Hepatocyte (in vitro differentiated cells): ENCODE measurements at regions not wholly inside any gene's neighbourhood (a gene's known extent, or its start where the extent isn't known, plus 50 kb on each side); places are given as distances from the start of the nearest gene placed in this dataset.

ENCODE experiments used
- DNase-seq: peaks from one replicate; pipeline ENCODE4 v3.0.0-alpha.2; 2016; ENCODE audit warnings: low spot score
- H2AFZ ChIP-seq: fragments of 200-600 bp; sonication (generic); 2 replicates; pipeline ENCODE4 v1.6.0; 2016; ENCODE audit warnings: antibody characterized with exemption, mild to moderate bottlenecking
- H3K27ac ChIP-seq: fragments of 200-600 bp; sonication (generic); 2 replicates; pipeline ENCODE4 v1.5.1; 2016; ENCODE audit warnings: mild to moderate bottlenecking
- H3K27me3 ChIP-seq: fragments of 200-600 bp; sonication (generic); 2 replicates; pipeline ENCODE4 v1.6.1; 2016
- H3K36me3 ChIP-seq: fragments of 200-600 bp; sonication (generic); replicated peaks from 2 replicates; pipeline ENCODE4 v1.5.1; 2016; ENCODE audit warnings: low read depth; ENCODE audit not compliant: insufficient read depth
- H3K4me1 ChIP-seq: fragments of 200-600 bp; sonication (generic); 2 replicates; pipeline ENCODE4 v1.5.1; 2016; ENCODE audit warnings: mild to moderate bottlenecking, moderate library complexity; ENCODE audit not compliant: insufficient read depth
- H3K4me2 ChIP-seq: fragments of 200-600 bp; sonication (generic); 2 replicates; pipeline ENCODE4 v1.6.0; 2016
- H3K4me3 ChIP-seq: fragments of 200-600 bp; sonication (generic); 2 replicates; pipeline ENCODE4 v1.5.1; 2016; ENCODE audit warnings: mild to moderate bottlenecking
- H3K79me2 ChIP-seq: fragments of 200-600 bp; sonication (generic); 2 replicates; pipeline ENCODE4 v1.6.0; 2017; ENCODE audit warnings: mild to moderate bottlenecking
- H3K9me2 ChIP-seq: fragments of 200-600 bp; sonication (generic); replicated peaks from 2 replicates; pipeline ENCODE4 v1.6.0; 2017; ENCODE audit warnings: mild to moderate bottlenecking; ENCODE audit not compliant: insufficient read depth
- H3K9me3 ChIP-seq: fragments of 200-600 bp; sonication (generic); 2 replicates; pipeline ENCODE4 v1.5.1; 2016; ENCODE audit warnings: low read depth, mild to moderate bottlenecking
- H4K20me1 ChIP-seq: fragments of 200-600 bp; sonication (generic); 2 replicates; pipeline ENCODE4 v1.6.0; 2016; ENCODE audit warnings: mild to moderate bottlenecking; ENCODE audit not compliant: insufficient read depth, poor library complexity, severe bottlenecking
- CTCF ChIP-seq: fragments of 200-600 bp; sonication (generic); IDR thresholded peaks from 2 replicates; pipeline ENCODE4 v1.5.1; 2016; ENCODE audit warnings: antibody characterized with exemption, mild to moderate bottlenecking; ENCODE audit not compliant: poor library complexity
- EZH2 ChIP-seq: fragments of 200-600 bp; sonication (generic); IDR thresholded peaks from 2 replicates; pipeline ENCODE4 v1.6.1; 2016; ENCODE audit warnings: antibody characterized with exemption, mild to moderate bottlenecking, borderline replicate concordance
- EZH2phosphoT487 ChIP-seq: fragments of 200-600 bp; sonication (generic); IDR thresholded peaks from one replicate; pipeline ENCODE4 v1.6.1; 2018; ENCODE audit warnings: antibody characterized with exemption, mild to moderate bottlenecking, low read depth, moderate library complexity; ENCODE audit not compliant: unreplicated experiment, severe bottlenecking
- WGBS: methylation state at CpG from one replicate; pipeline ENCODE4 v1.1.6; 2016; ENCODE audit warnings: low lambda C conversion rate; ENCODE audit errors: missing lambda C conversion rate; 5-methylcytosine and 5-hydroxymethylcytosine counted together

DNA sequence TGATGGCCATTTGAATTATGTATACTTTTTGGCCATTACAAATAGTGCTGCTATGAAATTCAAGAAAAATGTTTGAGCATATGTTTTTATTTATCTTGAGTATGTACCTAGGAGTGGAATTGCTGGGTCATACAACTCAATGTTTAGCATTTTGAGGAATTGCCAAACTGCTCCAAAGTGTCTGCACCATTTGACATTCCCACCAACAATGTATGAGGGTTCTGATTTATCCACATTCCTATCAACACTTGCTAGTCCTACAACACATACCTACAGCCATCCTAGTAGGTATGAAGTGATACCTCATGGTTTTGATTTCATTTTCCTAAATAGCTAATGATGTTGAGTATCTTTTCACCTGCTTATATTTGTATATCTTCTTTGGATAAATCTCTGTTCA, 165.5 kb downstream of the NOC3L start:
- H3K4me1 ChIP-seq, result peaks cover 7% of the 10 kb centered on the region

DNA sequence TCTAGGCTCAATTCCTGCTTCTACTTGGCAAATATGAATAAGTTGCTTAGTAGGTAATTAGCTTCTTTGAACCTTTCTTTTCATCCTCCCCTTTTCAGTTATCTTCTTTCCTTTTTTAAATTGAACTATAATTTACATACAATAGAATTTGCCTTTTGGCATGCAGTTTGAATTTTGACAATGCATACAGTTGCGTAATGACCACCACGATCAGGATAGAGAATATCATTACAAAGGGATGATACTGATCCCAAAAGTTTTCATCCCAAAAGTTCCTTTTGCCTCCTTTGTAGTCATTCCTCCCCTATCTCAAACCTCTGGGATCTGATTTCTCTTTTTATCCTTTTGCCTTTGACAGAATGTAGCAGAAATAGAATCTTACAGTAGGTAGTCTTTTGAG, 164.4 kb downstream of the NOC3L start:
- no peak overlapping the region for H3K27ac ChIP-seq
- peaks cover 7% of the 10 kb centered on the region for H3K4me1 ChIP-seq
- H3K4me3 ChIP-seq, result no peak overlapping the region
- TF ChIP-seq EZH2 (no peak), EZH2phosphoT487 (no peak), CTCF (no peak)
- H3K4me2 ChIP-seq, result no peak overlapping the region
- WGBS, result 93% methylated on average over 2 of the region's 2 CpGs
- no peak for DNase-seq
- H3K9me2 ChIP-seq, result no peaks in the 10 kb centered on the region
- H4K20me1 ChIP-seq, result no peaks in the 10 kb centered on the region
- H3K27me3 ChIP-seq, result no peaks in the 10 kb centered on the region
- H3K36me3 ChIP-seq, result no peaks in the 10 kb centered on the region
- H3K79me2 ChIP-seq, result no peaks in the 10 kb centered on the region
- H2AFZ ChIP-seq, result no peak overlapping the region
- no peaks in the 10 kb centered on the region for H3K9me3 ChIP-seq

More for the DNA sequence above, 165.5 kb downstream of the NOC3L start:
- DNase-seq, result no peak
- H3K79me2 ChIP-seq, result no peaks in the 10 kb centered on the region
- no peak overlapping the region for H3K27ac ChIP-seq
- H3K9me3 ChIP-seq, result no peaks in the 10 kb centered on the region
- H3K4me3 ChIP-seq, result no peak overlapping the region
- no peak overlapping the region for H3K4me2 ChIP-seq
- no peaks in the 10 kb centered on the region for H3K36me3 ChIP-seq
- H3K9me2 ChIP-seq, result no peaks in the 10 kb centered on the region
- no peaks in the 10 kb centered on the region for H3K27me3 ChIP-seq
- H4K20me1 ChIP-seq, result no peaks in the 10 kb centered on the region
- TF ChIP-seq CTCF (no peak), EZH2 (no peak), EZH2phosphoT487 (no peak)
- H2AFZ ChIP-seq, result no peak overlapping the region

GRCh38 chr10:94199565-94199964, 163.2 kb downstream of the NOC3L start:
- Histone ChIP-seq H3K27ac (no peak overlapping the region), H3K9me2 (no peaks in the 10 kb centered on the region), H3K9me3 (no peaks in the 10 kb centered on the region), H3K36me3 (no peaks in the 10 kb centered on the region), H3K4me3 (no peak overlapping the region), H3K4me2 (no peak overlapping the region), H2AFZ (no peak overlapping the region), H4K20me1 (no peaks in the 10 kb centered on the region), H3K4me1 (peaks cover 3% of the 10 kb centered on the region), H3K27me3 (no peaks in the 10 kb centered on the region), H3K79me2 (no peaks in the 10 kb centered on the region)
- DNase-seq, result no peak
- WGBS, result 38% methylated on average over 5 of the region's 5 CpGs
- TF ChIP-seq EZH2 (no peak), EZH2phosphoT487 (no peak), CTCF (no peak)

DNA sequence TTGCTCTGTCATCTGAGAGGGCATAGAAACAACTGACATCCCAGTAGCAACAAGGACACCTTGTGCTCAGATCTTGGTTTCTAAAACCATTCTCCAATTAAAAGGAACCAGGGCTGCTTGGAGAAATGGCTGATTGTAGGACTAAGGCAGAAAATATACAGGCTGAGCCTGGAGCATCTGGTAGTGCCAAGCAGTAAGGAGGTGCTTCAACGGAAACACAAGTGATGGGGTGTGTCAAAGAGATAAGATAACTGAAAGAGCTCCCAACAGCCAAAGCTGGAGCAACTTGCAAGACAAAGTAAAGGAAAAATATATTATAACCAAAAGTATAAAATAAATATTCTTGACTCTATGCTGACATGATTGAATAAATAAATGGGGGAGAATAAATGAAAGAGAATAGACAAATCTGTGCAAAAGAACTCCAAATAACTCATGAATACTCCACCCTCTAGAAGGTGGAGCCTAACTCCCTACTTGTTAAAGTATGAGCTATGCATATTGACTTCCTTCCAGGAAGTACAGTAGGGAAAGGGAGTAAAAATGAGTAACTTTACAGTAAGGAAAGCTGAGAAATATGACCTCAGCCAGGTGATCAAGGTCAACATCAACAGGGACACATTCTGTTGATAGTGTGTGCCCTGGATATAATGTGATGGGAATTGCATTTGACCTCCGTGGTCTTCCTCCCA, 162.4 kb downstream of the NOC3L start:
- no peak for DNase-seq
- Histone ChIP-seq H3K4me1 (no peaks in the 10 kb centered on the region), H3K27me3 (no peaks in the 10 kb centered on the region), H3K9me2 (no peaks in the 10 kb centered on the region), H3K36me3 (no peaks in the 10 kb centered on the region), H4K20me1 (no peaks in the 10 kb centered on the region), H3K79me2 (no peaks in the 10 kb centered on the region), H2AFZ (no peak overlapping the region), H3K4me2 (no peak overlapping the region), H3K9me3 (no peaks in the 10 kb centered on the region), H3K4me3 (no peak overlapping the region), H3K27ac (no peak overlapping the region)
- TF ChIP-seq CTCF, result no peak
- TF ChIP-seq EZH2phosphoT487, result no peak
- TF ChIP-seq EZH2, result no peak
- 79% methylated on average over 2 of the region's 2 CpGs for WGBS
